ENCODE measurements at regions not wholly inside any gene's neighbourhood (a gene's known extent, or its start where the extent isn't known, plus 50 kb on each side); places are given as distances from the start of the nearest gene placed in this dataset.

DNA sequence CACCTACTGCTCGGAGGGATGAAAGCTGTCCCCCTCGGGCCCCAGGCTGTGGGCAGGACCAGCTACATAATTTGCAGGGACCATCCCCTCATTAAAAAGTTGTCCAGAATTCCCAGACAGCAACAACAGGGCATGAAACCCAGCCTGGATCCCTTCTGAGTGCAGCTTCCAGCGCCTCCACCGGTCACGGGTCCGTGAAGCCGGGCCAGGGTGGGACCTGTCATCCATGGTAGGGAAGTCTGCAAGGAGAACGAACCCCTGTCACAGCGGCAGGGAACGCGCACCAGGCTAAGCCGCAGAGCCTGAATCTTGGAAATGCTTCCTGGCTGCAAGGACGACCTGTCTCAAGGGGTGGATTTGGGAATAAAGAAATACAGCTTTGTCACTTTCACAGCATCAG, 214.2 kb downstream of the RBFOX3 start:
- DNase-seq (ENCODE audit: low read depth): no peak

DNA sequence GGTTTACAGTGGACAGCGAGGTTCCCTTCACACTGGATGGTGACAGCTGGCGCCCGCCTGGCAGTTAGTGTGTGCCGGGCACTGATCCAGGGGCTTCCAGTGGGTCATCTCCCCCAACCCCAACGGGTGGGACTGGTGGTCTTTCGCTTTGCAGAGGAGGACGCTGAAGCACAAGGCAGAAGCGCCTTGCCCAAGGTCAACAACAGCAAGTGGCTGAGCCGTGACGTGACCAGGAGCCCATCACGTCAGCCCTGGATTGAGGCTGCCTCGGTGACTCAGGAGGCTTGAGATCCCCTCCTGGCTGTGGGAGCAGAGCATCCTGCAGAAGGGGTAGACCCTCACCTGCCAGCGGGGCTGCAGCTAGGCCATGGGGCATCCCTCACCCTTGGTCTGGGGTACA, 215.3 kb downstream of the RBFOX3 start:
- DNase-seq (ENCODE audit: low read depth): no peak

DNA sequence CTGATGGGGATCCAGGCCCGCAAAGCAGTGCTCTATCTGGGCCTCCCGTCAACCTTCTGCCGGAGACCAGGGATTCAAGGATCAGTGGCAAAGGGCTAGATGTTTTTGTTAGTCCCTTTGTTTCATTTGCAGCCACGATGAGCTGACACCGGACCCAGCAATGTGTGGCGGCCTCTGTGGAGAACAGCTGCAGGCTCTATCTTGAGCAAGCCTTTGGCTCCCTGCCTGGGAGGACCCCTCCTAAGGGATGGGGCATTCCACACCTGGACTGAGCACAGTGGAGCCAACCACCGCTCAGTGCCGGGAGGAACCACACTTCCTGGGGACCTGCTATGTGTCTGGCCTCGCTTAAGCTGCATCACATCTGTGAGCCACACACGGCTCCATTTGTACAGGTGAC, 215.8 kb downstream of the RBFOX3 start:
- no peak for DNase-seq (ENCODE audit: low read depth)

DNA sequence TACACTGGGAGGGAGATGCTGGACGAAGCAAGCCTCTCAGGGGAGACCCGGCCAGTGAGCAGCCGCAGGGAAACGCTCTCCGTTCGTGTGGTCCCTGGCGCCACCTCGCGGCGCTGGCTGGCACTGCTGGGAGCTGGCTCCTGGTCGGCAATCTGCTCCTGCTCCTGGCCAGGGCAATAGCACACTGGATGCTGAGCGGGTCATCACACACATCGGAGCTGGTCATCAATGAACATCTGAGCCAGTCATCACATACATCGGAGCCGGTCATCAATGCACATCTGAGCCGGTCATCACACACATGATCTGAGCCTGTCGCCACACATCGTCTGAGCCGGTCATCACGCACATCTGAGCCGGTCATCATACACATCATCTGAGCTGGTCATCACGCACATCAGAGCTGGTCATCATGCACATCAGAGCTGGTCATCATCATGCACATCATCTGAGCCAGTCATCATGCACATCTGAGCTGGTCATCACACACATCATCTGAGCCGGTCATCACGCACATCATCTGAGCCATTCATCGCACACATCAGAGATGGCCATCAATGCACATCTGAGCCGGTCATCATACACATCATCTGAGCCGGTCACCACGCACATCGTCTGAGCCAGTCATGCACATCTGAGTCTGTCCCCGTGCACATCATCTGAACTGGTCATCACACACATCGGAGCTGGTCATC, 217.3 kb downstream of the RBFOX3 start:
- DNase-seq (ENCODE audit: low read depth): peak; percentile 30

- no peak for DNase-seq (ENCODE audit: low read depth)
Measured at GRCh38 chr17:79392598-79392997, 218.3 kb downstream of the RBFOX3 start.

GRCh38 chr17:79391376-79392233, 219.2 kb downstream of the RBFOX3 start:
- peak; percentile 52 for DNase-seq (ENCODE audit: low read depth)

DNA sequence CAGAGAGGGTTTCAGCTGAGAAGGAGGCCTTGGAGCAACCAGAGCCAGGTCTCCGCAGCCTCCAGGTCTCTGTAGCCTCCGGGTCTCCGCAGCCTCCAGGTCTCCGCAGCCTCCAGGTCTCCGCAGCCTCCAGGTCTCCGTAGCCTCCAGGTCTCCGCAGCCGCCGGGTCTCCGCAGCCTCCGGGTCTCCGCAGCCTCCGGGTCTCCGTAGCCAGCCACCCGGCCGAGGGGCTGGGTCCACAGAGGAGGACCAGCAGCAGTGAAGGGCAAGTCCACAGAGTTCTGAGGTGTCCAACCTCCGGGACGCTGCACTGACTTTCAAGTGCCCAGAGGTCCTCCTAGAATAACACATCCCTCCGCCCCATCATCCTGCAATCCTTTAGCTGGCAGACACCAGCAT, 221.0 kb downstream of the RBFOX3 start:
- no peak for DNase-seq (ENCODE audit: low read depth)

GRCh38 chr17:79388556-79389295, 222.1 kb downstream of the RBFOX3 start:
- DNase-seq (ENCODE audit: low read depth): no peak

GRCh38 chr17:79387783-79388182, 223.1 kb downstream of the RBFOX3 start:
- no peak for DNase-seq (ENCODE audit: low read depth)

DNA sequence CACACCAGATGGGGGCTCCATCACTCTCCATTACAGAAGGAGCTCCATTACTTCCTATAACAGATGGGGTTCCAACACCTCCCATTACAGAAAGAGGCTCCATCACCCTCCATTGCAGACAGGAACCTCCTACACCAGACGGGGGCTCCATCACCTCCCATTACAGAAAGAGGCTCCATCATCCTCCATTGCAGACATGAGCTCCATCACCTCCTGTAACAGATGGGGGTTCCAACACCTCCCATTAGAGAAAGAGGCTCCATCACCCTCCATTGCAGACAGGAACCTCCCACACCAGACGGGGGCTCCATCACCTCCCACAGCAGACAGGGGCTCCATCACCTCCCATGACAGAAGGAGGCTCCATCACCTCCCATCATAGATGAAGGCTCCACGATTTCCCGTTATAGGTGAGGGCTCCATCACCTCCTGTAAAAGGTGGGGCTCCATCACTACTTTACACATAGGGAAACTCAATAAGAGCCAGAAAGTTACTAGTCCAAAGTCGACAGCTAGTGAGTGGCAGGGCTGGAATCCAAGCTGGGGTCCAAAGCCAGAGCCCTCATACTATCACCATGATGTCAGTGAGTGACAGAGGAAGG, 224.8 kb downstream of the RBFOX3 start:
- no peak for DNase-seq (ENCODE audit: low read depth)

DNA sequence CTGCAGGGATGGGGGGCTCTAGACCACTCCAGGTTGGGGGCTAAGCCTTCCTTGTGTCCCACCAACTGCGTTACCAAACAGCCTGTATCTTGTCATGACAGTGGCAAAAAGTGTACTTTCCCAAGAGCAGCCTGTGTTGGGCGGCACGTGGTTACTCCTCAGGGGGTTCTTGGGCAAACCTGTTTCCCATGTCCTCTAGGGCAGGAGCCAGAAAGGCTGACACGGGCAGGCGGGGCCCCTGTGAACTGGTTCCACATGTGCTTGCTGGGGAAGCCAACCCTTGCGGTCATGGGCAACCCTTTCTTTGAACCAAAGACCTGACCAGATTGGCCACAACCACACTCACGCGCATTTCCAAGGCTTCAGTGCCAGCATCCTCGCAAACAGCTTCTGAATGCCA, 228.5 kb downstream of the RBFOX3 start:
- DNase-seq (ENCODE audit: low read depth): no peak

- no peak for DNase-seq (ENCODE audit: low read depth)
Measured at GRCh38 chr17:79379700-79380445, 231.0 kb downstream of the RBFOX3 start.

DNA sequence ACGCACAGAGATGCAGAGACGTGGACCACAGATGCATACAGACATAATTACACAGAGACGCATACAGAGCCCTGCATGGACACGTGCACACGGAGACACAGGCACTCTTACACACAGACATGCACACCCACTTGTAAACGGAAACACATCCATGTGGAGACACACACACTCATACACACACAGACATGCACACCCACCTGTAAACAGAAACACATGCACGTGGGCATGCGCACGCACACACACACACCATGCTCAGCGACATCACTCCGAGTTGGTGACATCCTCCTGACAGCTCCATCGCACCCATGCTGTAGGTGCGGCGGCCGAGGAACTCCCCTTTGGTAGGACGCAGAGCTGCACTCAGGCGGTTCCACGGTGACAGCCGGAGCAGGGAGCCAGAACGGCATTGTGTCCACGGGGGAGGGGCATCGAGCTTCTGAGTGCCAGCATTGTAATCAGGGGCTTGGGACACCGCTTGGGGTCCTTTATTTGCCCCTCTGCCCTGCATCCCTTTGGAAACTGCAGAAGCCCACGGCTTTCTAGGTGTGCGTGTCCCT, 233.5 kb downstream of the RBFOX3 start:
- DNase-seq (ENCODE audit: low read depth): no peak

- no peak for DNase-seq (ENCODE audit: low read depth)
Measured at GRCh38 chr17:79374807-79375206, 236.0 kb downstream of the RBFOX3 start.

- DNase-seq (ENCODE audit: low read depth): no peak
Measured at GRCh38 chr17:79374087-79374689, 236.7 kb downstream of the RBFOX3 start.

- no peak for DNase-seq (ENCODE audit: low read depth)
Measured at GRCh38 chr17:79372470-79373238, 238.2 kb downstream of the RBFOX3 start.

GRCh38 chr17:79371984-79372383, 238.9 kb downstream of the RBFOX3 start:
- DNase-seq (ENCODE audit: low read depth): no peak

- DNase-seq (ENCODE audit: low read depth): no peak
Measured at GRCh38 chr17:79370594-79370993, 240.3 kb downstream of the RBFOX3 start.

DNA sequence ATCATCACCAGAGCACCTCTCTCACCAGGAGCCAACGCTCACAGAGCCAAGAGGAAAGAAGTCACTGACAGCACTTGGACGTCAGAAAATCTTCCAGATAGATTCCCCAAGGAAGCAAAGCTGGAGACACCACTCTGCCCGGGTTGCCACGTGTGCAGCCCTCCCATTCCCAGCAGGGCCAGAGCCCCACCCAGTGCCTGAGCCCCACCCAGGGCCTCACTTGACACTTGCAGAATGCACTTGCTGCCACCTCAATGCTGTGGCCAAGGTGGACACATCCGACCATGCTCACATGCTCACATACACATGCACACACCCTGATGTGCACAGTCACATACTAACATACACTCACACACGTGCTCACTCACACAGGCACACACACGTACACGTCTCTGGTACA, 240.7 kb downstream of the RBFOX3 start:
- DNase-seq (ENCODE audit: low read depth): no peak

- no peak for DNase-seq (ENCODE audit: low read depth)
Measured at GRCh38 chr17:79369532-79369931, 241.3 kb downstream of the RBFOX3 start.
